SK-N-SH treated with all-trans-retinoic acid at 6 μM for 48 hours (cell line): ENCODE measurements at regions not wholly inside any gene's neighbourhood (a gene's known extent, or its start where the extent isn't known, plus 50 kb on each side); places are given as distances from the start of the nearest gene placed in this dataset.

Experiments used
- ARNTL ChIP-seq: fragments of 450-650 bp; formaldehyde crosslinking; IDR thresholded peaks from 2 replicates; pipeline ENCODE4 v1.5.0; 2020; ENCODE audit warnings: low read depth, mild to moderate bottlenecking, moderate library complexity, borderline replicate concordance
- OSR1 ChIP-seq: fragments of 250-450 bp; sonication (Bioruptor Pico); IDR thresholded peaks from 2 replicates; pipeline ENCODE4 v1.8.0; 2022; ENCODE audit warnings: moderate library complexity, mild to moderate bottlenecking, inconsistent platforms

DNA sequence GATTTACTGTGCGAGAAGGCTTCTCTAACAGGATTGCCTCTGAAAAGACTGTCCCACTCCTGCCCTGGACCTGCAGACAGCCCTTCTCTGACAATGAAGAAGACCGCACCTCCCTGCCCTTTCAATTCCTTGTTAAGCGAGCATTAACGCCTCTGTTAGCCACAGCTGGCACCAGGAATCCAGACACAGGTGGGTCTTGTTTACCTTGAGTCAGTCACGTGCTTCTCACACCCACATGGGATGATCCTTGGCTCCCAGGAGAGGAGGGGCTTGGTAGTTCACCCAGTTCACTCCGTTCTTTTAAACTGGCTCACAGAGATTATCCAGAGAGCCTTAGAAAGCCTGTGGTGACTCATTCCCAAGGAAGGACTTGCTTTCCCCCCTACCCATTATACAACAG lies 410.5 kb upstream of the MEIS1 start:
- TF ChIP-seq OSR1 (CRISPR knock-in tag), result no peak
- TF ChIP-seq ARNTL (CRISPR knock-in tag), result no peak
